NCI-H146 (cell line): ENCODE measurements at regions not wholly inside any gene's neighbourhood (a gene's known extent, or its start where the extent isn't known, plus 50 kb on each side); places are given as distances from the start of the nearest gene placed in this dataset.

ENCODE experiments used
- DNase-seq: peaks from one replicate; lab custom pipeline; 2025; lab: John Stamatoyannopoulos, UW

DNA sequence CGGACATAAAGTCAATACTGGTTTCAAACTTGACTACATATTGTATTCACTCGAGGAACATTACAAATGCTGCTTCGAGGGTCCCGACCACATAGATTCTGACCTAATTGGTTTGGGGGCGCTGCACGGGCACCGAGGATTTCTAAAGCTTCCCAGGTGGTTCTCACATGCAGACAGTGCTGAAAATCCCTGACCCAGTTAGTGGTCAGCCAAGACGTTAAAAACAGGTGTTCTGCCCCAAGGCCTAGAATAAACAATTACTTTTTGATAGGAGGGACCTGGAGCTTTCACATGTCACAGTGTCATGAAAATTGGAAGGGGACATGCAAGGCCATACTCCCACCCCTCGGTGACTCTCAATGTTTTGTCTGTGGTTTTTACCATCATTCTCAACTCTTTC is 368.9 kb downstream of the RNF144A start:
- no peak for DNase-seq

DNA sequence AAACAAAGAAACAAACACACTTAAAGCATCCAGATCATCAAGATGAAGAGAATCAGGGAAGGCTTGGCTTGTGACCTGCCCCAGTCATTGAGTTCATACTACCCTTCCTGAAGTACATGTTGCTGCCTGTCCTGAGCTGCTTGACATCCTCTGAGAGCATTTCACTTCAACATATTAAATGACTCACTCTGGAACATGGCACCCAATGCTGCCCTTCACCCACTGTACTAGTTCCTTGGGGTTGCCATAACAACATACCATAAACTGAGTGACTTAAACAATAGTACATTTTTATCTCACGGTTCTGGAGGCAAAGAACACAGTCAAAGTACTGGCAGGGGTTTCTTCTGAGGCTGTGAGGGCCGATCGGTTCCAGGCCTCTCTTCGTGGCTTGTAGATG is 371.3 kb downstream of the RNF144A start:
- DNase-seq, result no peak

DNA sequence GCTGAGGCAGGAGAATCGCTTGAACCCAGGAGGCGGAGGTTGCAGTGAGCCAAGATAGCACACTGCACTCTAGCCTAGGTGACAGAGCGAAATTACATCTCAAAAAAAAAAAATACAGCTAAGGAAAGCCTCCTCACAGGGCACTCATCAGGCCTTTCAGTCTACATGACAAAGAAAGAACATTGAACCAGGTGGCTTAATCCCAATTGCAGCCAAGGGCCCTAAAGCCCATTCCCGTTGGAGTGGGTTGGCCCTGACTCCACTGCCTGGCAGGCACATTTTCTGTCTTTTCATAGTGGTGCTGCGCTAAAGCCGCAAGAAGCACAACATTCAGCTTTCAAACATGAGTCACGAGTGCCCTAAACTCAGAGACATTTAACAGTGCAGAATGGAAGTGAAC is 372.5 kb downstream of the RNF144A start:
- no peak for DNase-seq

DNA sequence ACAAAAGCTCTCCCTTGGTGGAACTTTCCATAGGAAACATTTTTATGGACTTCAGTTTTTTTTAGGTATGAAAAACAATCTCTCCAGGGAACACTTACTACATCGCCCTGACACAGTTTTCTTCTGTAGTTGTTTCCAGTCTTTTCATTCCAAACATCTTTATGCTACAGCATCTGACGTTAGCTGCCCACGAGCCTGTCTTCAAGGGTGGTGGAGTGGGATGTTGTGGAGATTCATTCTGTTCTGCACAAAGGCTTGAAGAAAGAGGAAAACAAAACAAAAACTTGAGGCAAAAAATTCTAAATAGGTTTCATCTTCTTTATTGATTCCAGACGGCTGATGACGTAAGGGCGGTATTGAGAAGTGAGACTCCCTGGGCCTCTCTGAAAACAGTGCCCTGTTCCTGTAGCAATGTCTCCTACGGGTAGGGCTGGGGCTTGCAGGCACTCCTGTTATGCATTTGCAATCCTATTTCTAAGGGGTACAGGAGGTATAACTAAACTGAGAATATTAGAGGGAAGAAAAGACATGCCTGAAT is 375.0 kb downstream of the RNF144A start:
- no peak for DNase-seq

DNA sequence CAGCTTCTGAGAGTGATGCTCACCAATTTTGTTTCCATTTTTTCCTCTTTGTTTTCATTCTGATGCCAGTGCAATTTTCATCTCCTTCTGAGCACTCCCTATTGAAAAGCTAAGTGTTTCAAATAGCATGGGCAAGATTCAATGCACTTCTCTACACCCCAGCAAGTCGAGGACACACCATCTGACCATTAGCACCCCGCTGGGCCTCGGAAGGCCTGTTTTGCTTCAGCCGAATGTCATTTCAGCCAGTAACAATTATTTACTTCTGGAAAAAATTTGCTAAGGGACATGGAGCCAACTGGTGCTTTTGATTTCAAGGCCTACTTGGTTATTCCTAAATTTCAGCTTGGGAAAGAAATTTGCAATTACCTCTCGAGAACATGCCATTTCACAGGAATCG is 392.4 kb downstream of the RNF144A start:
- no peak for DNase-seq

DNA sequence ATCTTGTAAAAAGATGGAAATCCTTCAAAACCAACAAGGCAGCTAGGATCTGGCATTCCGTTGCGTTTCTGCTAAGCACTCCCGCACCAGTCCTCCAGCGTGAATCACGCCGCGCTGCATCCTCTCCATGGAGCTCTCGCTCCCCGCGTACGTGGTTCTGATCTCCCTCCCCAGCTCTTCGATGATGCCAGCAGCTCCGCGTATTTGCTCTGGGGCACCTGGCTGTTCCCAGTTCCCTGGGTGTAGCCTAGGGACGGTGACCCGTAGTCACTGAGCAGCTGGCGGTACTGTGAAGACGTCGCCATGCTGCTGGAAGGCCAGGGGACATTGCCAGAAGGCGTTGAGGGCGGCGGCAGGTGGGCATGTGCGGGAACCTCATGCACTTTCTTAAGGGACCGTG is 407.5 kb downstream of the RNF144A start:
- DNase-seq, result no peak

DNA sequence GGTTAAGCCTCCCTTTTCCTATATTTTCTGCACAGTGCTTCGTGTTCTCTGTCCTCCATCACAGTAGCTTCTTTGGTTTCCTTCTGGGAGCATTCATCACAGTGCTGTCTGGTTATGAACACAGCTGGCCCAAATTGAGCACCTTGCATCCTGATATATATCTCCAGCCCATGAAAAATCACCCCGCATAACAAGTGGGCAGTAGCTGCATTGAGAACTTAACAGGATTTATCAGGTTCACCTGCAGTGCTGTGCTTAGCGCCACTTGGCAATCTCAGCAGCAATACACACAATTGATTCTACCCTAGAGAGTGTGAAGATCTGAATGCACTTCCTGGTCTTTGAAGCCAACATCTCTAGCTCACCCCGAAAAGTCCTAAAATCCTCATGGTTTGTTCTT is 408.0 kb downstream of the RNF144A start:
- no peak for DNase-seq

DNA sequence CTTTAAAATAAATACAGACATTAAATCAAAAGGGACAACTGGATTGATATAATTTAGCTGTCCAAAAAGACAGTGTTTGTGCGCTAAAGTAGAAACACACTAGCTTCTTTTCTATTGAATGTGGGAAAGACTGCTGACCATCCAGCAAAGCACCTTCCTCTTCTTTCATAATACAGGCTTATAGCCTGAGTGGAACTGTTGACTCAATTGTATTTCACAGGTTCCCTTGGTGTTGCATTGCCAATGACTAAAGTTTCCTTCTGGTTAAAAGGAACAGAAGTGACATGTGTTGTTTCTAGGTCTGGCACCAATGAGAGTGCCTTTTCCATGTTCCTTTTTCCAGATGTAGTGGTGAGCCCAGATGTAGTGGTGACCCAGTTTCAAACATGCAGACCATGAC is 412.3 kb downstream of the RNF144A start:
- DNase-seq, result no peak

DNA sequence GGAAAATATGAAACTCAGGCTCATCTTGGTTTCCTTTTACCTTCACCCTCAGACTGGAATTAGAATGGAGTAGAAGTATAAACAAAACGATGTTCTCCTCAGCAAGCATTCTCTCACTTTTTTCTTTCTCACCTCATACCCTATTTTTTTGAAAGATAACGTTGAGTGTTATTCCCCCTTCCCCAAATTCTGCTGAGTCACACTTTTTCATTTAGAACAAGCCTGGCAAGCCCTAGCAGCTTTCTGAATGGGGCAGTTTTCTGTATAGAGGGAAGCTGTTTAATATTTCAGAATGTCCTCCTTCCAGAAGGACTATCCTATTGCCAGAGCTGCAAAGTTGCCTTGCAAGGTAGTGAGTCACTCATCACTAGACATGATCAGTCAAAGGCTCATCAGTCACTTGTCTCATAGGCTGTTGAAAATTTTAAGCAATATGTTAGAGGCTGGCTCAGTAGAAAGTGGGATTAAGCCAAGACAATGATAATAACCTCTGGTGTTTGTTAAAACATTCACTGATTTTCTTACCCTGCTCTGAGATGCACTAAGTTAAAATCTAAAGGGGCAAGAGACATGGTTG is 416.1 kb downstream of the RNF144A start:
- DNase-seq, result no peak

DNA sequence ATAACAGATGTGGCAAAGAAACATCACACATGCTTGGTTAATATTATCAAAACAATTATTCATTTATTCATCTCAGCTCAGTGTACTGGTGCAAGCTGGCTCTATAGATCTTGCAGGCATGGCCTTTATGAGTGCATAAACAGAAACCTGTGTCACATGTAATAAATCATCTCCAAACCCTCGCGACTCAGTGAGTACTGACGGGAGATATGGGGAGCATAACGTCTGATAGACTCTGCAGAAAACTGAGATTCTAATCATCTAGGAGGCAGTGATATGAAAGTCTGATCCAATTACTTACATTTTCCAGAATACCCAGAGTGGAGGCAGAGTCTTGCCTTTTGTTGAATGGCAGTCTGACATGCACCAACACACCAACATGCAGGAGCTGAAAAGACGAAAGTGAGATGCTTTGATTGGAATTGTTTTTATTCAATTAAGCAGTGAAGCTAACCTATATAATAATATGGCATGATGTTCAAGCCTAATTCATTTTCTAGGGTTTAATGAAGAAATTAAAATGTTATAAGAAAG is 416.8 kb downstream of the RNF144A start:
- no peak for DNase-seq

DNA sequence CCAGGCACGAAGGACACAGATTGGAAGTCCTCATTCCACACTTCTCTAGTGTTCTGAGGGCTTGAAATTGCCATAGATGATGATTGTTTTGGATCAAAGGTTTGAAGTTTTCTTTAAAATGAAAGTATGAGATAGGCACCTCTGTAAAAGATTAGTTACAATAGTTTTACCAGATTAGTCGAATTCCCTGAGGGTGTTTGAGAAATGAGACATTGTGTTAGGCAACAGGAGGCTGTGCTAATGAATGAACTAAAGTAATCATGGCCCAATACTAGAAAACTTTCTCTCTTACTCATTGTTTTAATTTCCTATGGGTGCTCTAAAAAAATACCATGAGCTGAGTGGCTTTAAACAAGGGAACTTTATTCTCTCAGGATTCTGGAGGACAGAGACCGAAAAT is 421.7 kb downstream of the RNF144A start:
- DNase-seq, result no peak

DNA sequence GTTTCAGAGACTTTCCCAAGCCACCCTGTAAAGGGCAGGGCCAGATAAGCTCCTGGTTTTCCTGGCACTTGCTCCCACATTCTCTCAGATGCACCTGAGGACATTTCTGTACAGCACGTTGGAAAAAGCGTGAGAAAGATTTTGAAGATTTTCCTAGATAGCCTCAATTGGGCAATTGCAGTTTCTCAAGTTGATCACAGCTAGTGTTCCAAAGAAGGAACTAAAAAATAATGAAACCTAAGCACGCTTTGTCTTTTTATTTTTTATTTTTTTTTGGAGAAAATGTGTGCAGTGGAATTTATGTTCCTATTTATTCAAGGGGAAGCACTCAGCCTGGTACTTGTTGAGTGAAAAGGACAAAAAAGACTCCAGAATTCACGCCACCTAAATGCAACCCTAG is 429.1 kb downstream of the RNF144A start:
- no peak for DNase-seq

DNA sequence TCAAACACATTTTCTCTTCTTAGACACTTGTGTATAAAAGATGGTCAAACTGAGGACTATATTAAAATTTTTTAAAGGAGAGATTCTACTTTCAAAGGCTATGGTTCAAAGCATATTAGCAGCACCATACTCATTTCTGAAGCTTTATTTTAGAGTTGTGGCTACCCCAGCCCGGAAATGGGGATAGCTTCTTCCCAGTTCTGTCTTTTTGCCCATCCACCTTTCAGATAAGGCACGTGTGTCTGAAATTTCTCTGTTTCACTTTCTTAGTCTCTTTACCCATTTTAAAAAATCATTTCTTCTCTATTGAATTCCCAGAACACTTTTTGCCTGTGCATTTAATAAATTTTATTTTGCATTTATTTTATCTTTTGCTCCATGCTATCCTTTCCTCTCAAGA is 431.5 kb downstream of the RNF144A start:
- no peak for DNase-seq

DNA sequence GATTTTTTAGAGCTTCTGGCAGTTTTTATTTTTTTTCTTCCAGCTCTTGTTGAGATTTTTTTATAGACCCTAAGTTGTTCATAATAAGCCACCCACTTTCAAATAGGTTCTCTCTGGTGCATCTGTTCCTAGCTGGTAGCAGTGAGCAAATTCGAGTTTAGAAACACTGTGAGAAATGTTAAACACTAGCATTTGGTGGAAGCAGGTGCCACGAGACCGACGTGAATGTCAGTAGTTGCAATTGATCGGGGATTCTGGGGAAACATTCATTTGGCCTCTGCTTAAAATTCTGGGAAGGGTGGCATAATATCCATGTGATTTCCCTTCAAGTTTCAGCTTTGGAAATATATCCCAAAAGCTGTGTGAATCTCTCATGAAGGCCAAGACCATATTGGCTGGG is 435.0 kb downstream of the RNF144A start:
- DNase-seq, result no peak

DNA sequence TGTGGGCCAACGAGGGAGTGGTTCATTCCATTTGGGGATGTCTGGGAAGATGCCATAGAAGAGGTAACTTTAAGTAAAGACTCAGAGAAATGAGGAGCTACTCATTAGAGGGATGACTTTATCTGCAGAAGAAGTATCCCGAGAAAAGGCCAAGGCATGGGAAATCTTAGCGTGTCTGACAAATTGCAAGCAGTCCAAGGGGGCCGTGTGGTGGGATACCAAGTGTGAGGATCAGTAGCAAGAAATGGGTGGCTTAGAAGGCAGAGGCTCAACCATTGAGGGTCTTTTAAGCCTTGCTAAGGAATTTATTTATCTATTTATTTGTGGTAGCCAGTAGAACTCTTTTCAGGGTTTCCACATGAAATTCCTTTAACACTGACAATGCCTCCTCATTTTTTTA is 436.4 kb downstream of the RNF144A start:
- no peak for DNase-seq

DNA sequence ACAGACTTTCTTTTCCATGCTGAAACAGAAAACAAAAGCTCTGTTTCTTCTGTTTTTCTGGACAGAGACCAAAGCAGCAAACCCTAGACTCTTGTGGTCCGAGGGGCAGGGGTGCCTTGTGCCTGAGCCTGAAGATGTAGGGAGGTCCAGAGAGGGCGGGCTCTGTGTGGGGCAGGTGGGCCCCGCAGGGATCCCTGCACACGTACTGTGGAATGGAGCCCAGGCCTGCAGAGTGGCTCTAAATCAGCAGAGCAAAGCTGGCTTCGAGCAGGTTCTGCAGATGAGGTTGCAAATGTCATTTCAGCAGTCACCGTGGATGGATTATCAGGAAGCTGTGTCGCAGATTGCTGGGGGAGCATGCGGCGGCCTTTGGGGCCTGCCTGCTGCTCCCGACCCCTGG is 438.6 kb downstream of the RNF144A start:
- DNase-seq, result no peak

DNA sequence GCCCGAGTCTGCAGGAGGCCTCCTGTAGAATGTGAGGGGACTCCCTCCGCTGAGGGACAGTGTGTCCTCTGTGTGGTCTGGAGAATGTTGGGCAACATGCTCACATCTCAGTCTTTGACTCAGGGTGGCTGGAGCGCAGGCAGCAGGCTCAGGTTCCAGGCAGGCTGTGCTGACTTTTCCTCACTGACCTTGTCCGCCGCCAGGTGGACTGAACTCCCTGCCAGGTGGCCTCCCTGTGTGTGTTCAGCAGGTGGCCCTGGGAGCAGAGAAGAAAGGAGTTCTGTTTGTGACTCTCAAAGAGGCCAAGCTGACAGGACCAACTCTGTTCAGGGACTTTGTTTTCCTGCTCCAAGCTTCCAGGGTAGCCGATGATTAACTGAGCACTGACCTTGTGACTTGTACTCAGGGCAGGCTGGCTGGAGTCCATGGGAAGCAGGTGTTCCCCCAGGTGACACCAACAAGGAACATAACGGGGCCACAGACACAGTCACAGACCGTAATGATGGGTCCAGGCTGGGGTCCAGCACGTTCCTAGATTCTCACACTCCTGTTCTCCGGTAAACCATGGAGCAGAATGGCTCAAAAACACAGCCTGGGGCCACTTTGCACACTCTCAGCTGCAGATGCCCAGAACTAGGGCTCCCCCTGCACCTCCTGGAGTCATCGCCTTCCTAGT is 439.8 kb downstream of the RNF144A start:
- DNase-seq, result peak; percentile 97

DNA sequence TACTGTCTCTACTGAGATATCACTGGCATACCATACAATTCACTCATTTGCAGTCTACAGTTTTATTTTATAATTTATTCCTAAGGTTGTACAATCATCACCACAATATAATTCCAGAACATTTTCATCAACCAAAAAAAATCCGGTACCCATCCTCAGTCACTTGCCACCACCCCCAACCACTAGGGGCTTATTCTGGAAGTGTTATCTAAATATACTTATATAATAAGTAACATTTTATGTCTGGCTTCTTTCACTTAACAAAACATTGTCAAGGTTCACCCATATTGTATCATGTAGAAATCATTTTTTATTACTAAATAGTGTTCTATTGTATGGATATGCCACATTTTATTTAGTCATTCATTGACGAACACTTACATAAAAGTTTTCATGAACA is 440.8 kb downstream of the RNF144A start:
- no peak for DNase-seq

DNA sequence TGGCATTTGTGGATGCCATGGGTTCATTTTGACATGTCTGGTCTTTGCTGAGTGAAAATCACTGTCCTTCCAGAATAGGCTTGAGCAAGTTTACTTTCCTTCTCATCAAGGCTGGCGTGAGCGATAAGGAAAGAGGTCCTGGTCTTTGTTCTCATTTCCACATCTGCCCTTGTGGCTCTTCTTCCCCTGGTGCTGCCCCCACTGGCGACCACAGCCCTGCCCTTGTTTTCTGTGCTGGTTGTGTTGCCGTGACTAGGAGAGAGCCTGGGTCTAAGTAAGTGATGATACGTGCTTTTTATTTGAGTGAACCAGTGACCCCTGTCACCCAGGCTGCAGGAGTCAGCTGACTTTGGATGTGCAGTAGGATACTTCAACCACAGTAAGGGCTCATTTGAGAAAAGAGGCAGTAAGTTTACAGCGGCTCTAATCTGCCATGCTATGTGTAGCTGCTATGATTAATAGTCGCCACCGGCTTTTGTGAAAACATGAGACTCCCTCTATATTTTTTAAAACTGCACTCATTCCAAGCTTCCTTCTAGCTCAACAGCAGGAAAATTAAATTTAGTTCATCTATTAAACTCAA is 441.7 kb downstream of the RNF144A start:
- no peak for DNase-seq

DNA sequence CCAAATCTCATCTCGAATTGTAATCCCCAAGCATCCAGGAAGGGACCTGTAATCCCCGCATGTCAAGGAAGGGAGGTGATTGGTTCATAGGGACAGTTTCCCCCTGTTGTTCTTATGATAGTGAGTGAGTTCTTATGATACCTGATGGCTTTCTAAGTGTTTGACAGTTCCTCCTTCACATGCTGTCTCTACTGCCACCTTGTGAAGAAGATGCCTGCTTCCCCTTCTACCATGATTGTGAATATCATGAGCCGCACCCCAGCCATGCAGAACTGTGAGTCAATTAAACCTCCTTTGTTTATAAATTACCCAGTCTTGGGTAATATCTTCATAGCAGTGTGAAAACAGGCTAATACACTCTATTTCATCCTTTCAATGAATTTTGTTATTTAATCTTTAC is 446.7 kb downstream of the RNF144A start:
- no peak for DNase-seq

DNA sequence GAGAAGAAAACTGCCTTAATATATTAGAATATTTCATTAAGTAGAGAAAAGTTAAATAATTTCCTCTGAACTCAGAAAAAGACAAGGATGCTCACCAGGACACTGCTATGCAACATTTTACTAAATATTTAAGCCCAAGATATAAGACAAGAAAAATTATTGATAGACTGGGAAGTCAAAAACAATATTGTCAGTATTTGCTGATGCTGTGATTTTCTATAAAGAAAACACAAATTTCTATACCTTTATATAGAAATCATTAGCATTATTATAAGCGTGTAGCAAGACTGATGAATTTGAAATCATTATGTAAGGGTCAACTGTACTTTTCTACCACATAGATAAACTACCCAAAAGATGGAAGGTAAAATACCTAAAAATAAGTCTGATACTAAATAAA is 451.0 kb downstream of the RNF144A start:
- DNase-seq, result no peak

DNA sequence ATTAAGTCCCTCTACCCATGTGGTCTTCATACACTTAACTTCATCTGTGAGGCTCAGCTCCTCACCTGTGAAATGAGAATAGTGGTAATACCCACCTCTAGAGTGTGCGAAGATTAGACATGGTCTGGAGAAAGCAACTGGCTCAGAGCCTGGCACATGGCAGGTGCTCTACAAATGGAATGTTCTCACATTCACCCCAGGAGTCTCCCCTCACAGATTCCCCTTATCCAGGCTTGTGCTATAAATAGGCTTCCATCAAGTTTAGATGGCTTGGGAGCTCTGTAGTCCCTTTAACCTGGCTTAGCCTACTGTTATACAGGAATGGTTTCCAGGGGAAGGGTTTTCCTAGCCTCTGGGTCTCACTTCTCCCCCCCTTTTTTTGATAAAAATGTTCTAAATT is 455.9 kb downstream of the RNF144A start:
- DNase-seq, result no peak

DNA sequence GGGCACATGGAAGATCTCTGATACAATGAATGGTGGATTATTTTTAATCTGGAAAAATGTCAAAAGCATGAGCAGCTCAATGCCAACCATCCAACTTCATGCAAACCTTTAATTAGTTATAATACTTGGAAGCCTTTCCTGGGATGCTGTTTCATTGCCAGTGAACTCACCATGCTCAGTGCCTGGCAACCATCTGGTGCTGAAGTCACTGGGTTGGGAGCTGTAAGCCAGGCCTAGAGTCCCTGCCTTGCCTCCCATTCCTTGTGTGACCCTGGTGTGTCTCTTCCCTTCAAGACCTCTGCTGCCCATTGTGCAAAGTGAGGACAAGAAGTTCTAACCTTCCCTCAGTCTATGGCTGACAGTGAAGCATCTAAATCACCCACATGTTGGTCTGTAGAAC is 458.7 kb downstream of the RNF144A start:
- DNase-seq, result no peak
